DOHH2 (cell line): ENCODE measurements at regions not wholly inside any gene's neighbourhood (a gene's known extent, or its start where the extent isn't known, plus 50 kb on each side); places are given as distances from the start of the nearest gene placed in this dataset.

Experiments
- H3F3A ChIP-seq: fragments of 200-600 bp; sonication (generic), shearing (Covaris generic); 2 replicates; pipeline ENCODE4 v1.6.0; 2016; ENCODE audit warnings: antibody characterized with exemption, mild to moderate bottlenecking; ENCODE audit not compliant: control insufficient read depth, insufficient read depth
- H3K27ac ChIP-seq: fragments of 200-600 bp; sonication (generic); 2 replicates; pipeline ENCODE4 v1.5.1; 2014; ENCODE audit warnings: low read depth, mild to moderate bottlenecking, low read length, moderate library complexity
- H3K27me3 ChIP-seq: fragments of 200-600 bp; sonication (generic); 2 replicates; pipeline ENCODE4 v1.6.1; 2014; ENCODE audit warnings: mild to moderate bottlenecking, low read length, mixed read lengths; ENCODE audit not compliant: control insufficient read depth
- H3K36me3 ChIP-seq: fragments of 200-600 bp; sonication (generic); 2 replicates; pipeline ENCODE4 v1.6.1; 2014; ENCODE audit warnings: mild to moderate bottlenecking, low read length, moderate library complexity, mixed read lengths; ENCODE audit not compliant: control insufficient read depth
- H3K4me1 ChIP-seq: fragments of 200-600 bp; sonication (generic); 2 replicates; pipeline ENCODE4 v1.6.1; 2014; ENCODE audit warnings: mild to moderate bottlenecking, low read length, mixed read lengths; ENCODE audit not compliant: control insufficient read depth
- H3K4me2 ChIP-seq: fragments of 200-600 bp; sonication (generic); 2 replicates; pipeline ENCODE4 v1.6.0; 2014; ENCODE audit warnings: mild to moderate bottlenecking, low read length, moderate library complexity
- H3K4me3 ChIP-seq: fragments of 200-600 bp; sonication (generic); 2 replicates; pipeline ENCODE4 v1.5.1; 2014; ENCODE audit warnings: mild to moderate bottlenecking, low read length, mixed read lengths
- H3K79me2 ChIP-seq: fragments of 200-600 bp; sonication (generic); 2 replicates; pipeline ENCODE4 v1.6.1; 2014; ENCODE audit warnings: mild to moderate bottlenecking, low read length, mixed read lengths; ENCODE audit not compliant: control insufficient read depth
- H3K9me2 ChIP-seq: fragments of 200-600 bp; sonication (generic); replicated peaks from 2 replicates; pipeline ENCODE4 v1.6.1; 2014; ENCODE audit warnings: mild to moderate bottlenecking, low read length, mixed read lengths; ENCODE audit not compliant: control insufficient read depth
- H3K9me3 ChIP-seq: fragments of 200-600 bp; sonication (generic); 2 replicates; pipeline ENCODE4 v1.6.1; 2014; ENCODE audit warnings: antibody characterized with exemption, low read length, mixed read lengths; ENCODE audit not compliant: control insufficient read depth, insufficient read depth
- H4K20me1 ChIP-seq: fragments of 200-600 bp; sonication (generic); 2 replicates; pipeline ENCODE4 v1.6.0; 2014; ENCODE audit warnings: low read depth, mild to moderate bottlenecking, antibody characterized with exemption, low read length, moderate library complexity; ENCODE audit not compliant: control insufficient read depth, insufficient read depth
- CTCF ChIP-seq: fragments of 200-600 bp; sonication (generic); IDR thresholded peaks from one replicate; pipeline ENCODE4 v1.5.1; 2014; ENCODE audit warnings: antibody characterized with exemption, mild to moderate bottlenecking, low read depth, low read length; ENCODE audit not compliant: poor library complexity, severe bottlenecking
- EZH2phosphoT487 ChIP-seq: fragments of 200-600 bp; sonication (generic); IDR thresholded peaks from 2 replicates; pipeline ENCODE4 v1.6.1; 2017; ENCODE audit warnings: borderline replicate concordance, mild to moderate bottlenecking, antibody characterized with exemption, low read length, moderate library complexity, mixed read lengths

- no peaks in the 10 kb centered on the region for H4K20me1 ChIP-seq
- H3K4me2 ChIP-seq = no peak overlapping the region
- no peaks in the 10 kb centered on the region for H3K79me2 ChIP-seq
- no peak overlapping the region for H3K27ac ChIP-seq
- H3K36me3 ChIP-seq = no peaks in the 10 kb centered on the region
- H3K4me1 ChIP-seq = peaks cover 12% of the 10 kb centered on the region
- no peak for TF ChIP-seq CTCF
- no peak for TF ChIP-seq EZH2phosphoT487
- no peaks in the 10 kb centered on the region for H3K9me3 ChIP-seq
- H3K9me2 ChIP-seq = no peaks in the 10 kb centered on the region
- no peak overlapping the region for H3K4me3 ChIP-seq
- H3F3A ChIP-seq = no peaks in the 10 kb centered on the region
- peaks cover 4% of the 10 kb centered on the region; the same call in 1 of the 2 replicates for H3K27me3 ChIP-seq
These were observed 49.8 kb upstream of the PAK1 start for GRCh38 chr11:77523712-77524111.
